Neural cell (in vitro differentiated cells): ENCODE measurements at regions not wholly inside any gene's neighbourhood (a gene's known extent, or its start where the extent isn't known, plus 50 kb on each side); places are given as distances from the start of the nearest gene placed in this dataset.

ENCODE experiments used
- RAD21 ChIP-seq: fragments of 450-650 bp; conservative IDR thresholded peaks from 2 replicates; pipeline ENCODE4 v1.6.1; 2014; ENCODE audit warnings: antibody characterized with exemption, mild to moderate bottlenecking, moderate library complexity
- TAF1 ChIP-seq: IDR thresholded peaks from 2 replicates; pipeline ENCODE4 v1.6.1; 2012; ENCODE audit warnings: low read depth
- TF ChIP-seq, protein P1 (sequence below): fragments of 450-650 bp; IDR thresholded peaks from 2 replicates; pipeline ENCODE4 v1.5.1; 2014; ENCODE audit warnings: antibody characterized with exemption, mild to moderate bottlenecking, moderate library complexity; ENCODE audit not compliant: poor library complexity, severe bottlenecking

DNA sequence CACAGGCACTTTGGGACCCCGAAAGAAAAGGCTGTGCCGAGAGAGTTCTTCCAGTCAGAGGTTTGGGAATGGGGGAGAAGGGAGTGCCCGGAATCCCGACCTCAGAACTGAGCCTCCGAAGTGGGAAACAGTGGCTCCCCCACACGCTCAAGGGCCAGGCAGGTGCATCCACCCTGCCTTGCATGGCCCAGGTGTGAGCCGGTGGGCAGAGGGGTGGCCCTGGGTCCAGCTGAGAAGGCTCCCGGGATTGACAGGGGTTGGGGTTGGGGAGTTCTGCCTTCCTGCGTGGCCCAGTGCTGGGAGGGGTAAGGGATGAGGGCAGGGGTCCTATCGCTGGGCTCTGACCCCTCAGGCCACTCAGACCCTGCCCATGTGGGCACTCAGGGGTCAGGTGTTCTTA lies 163.5 kb upstream of the TUBA3C start:
- TF ChIP-seq, protein P1, sequence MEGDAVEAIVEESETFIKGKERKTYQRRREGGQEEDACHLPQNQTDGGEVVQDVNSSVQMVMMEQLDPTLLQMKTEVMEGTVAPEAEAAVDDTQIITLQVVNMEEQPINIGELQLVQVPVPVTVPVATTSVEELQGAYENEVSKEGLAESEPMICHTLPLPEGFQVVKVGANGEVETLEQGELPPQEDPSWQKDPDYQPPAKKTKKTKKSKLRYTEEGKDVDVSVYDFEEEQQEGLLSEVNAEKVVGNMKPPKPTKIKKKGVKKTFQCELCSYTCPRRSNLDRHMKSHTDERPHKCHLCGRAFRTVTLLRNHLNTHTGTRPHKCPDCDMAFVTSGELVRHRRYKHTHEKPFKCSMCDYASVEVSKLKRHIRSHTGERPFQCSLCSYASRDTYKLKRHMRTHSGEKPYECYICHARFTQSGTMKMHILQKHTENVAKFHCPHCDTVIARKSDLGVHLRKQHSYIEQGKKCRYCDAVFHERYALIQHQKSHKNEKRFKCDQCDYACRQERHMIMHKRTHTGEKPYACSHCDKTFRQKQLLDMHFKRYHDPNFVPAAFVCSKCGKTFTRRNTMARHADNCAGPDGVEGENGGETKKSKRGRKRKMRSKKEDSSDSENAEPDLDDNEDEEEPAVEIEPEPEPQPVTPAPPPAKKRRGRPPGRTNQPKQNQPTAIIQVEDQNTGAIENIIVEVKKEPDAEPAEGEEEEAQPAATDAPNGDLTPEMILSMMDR, result no peak
- TF ChIP-seq RAD21 (no peak), TAF1 (no peak)
